HCT116 (cell line): ENCODE measurements at regions not wholly inside any gene's neighbourhood (a gene's known extent, or its start where the extent isn't known, plus 50 kb on each side); places are given as distances from the start of the nearest gene placed in this dataset.

Experiments
- ATAC-seq: fragments of 200-7000 bp; cut with Tn5 transposase; 2 replicates; pipeline ENCODE4 v1.9.1; 2020; ENCODE audit warnings: mild to moderate bottlenecking, moderate library complexity
- BruUV-seq: library from RNA; stranded (reverse); fragments of 400-500 nt; replicated peaks from 2 replicates; lab custom pipeline; 2021; lab: Mats Ljungman, UMichigan
- CTCF ChIA-PET: fragments of 300-600 bp; sonication (Branson Sonifier 250); formaldehyde crosslinking; loops from one replicate; lab custom pipeline; 2021; ENCODE audit warnings: antibody characterized with exemption; lab: Charles Lee
- POLR2A ChIA-PET: fragments of 300-600, 350-600 bp; sonication (Branson Sonifier 250); formaldehyde crosslinking; loops from one replicate; lab custom pipeline; 2021; ENCODE audit warnings: antibody characterized with exemption; lab: Charles Lee
- RAD21 ChIA-PET, 2 experiments: fragments of 300-600 bp; sonication (Branson Sonifier 250); formaldehyde crosslinking; loops; one replicate each; lab custom pipeline; 2023; ENCODE audit warnings: low total read pairs in 2 of 2; ENCODE audit not compliant: uncharacterized antibody in 2 of 2, unreplicated experiment in 2 of 2, low non-redundant PET in 1 of 2; lab: Charles Lee
- DNase-seq: peaks from one replicate; pipeline ENCODE4 v3.0.0-alpha.2; 2010; ENCODE audit warnings: low read depth, low spot score
- H2AFZ ChIP-seq: fragments of 200-600 bp; shearing (Covaris generic), sonication (generic); 2 replicates; pipeline ENCODE4 v1.6.1; 2017; ENCODE audit warnings: low read depth, mixed run types, mixed read lengths, antibody characterized with exemption, low read length; ENCODE audit not compliant: poor library complexity, severe bottlenecking
- H3K27ac ChIP-seq: 2 replicates; pipeline ENCODE4 v1.5.1; 2012; ENCODE audit warnings: low read depth, low read length
- H3K27me3 ChIP-seq: fragments of 200-600 bp; sonication (generic); 2 replicates; pipeline ENCODE4 v1.6.1; 2016; ENCODE audit warnings: mixed run types, low read length, mixed read lengths; ENCODE audit not compliant: insufficient read depth
- H3K36me3 ChIP-seq, 2 experiments: fragments of 200-500 bp in 1 of 2; fragments of 200-600 bp in 1 of 2; sonication (Bioruptor generic) in 1 of 2; sonication (generic) in 1 of 2; 2 replicates each; pipeline versions ENCODE4 v1.5.1 to v1.6.1; 2014 to 2016; ENCODE audit warnings: low read length in 2 of 2, inconsistent platforms in 1 of 2, mixed read lengths in 1 of 2, mixed run types in 1 of 2; ENCODE audit not compliant: insufficient read depth in 2 of 2, control insufficient read depth in 1 of 2
- H3K4me1 ChIP-seq, 2 experiments: fragments of 200-600 bp in 1 of 2; sonication (generic) in 1 of 2; 2 replicates each; pipeline versions ENCODE4 v1.5.1 to v1.6.1; 2012 to 2017; ENCODE audit warnings: low read length in 2 of 2, inconsistent platforms in 1 of 2, mild to moderate bottlenecking in 1 of 2, mixed read lengths in 1 of 2, mixed run types in 1 of 2, moderate library complexity in 1 of 2; ENCODE audit not compliant: insufficient read depth in 2 of 2, control insufficient read depth in 1 of 2
- H3K4me2 ChIP-seq: fragments of 200-600 bp; sonication (generic); 2 replicates; pipeline ENCODE4 v1.6.1; 2017; ENCODE audit warnings: mixed run types, low read length, mixed read lengths
- H3K4me3 ChIP-seq, 2 experiments: fragments of 200-600 bp in 1 of 2; sonication (generic) in 1 of 2; replicated peaks in 1 of 2; 2 replicates each; pipeline ENCODE4 v1.5.1; 2011 to 2016; ENCODE audit warnings: low read length in 2 of 2, control low read depth in 1 of 2, low read depth in 1 of 2, mild to moderate bottlenecking in 1 of 2, mixed read lengths in 1 of 2, mixed run types in 1 of 2
- H3K79me2 ChIP-seq: fragments of 200-600 bp; sonication (generic); 2 replicates; pipeline ENCODE4 v1.6.1; 2017; ENCODE audit warnings: mild to moderate bottlenecking, mixed run types, low read length, moderate library complexity, mixed read lengths; ENCODE audit not compliant: insufficient read depth
- H3K9ac ChIP-seq: fragments of 200-600 bp; sonication (generic); 2 replicates; pipeline ENCODE4 v1.6.1; 2016; ENCODE audit warnings: low read length, mixed read lengths
- H3K9me2 ChIP-seq: fragments of 200-600 bp; sonication (generic), shearing (Covaris generic); 2 replicates; pipeline ENCODE4 v1.6.1; 2017; ENCODE audit warnings: mixed run types, mild to moderate bottlenecking, moderate library complexity; ENCODE audit not compliant: insufficient read depth
- H3K9me3 ChIP-seq, 2 experiments: fragments of 200-500 bp in 1 of 2; fragments of 200-600 bp in 1 of 2; sonication (Bioruptor generic) in 1 of 2; sonication (generic) in 1 of 2; 2 replicates each; pipeline ENCODE4 v1.6.1; 2014 to 2017; ENCODE audit warnings: low read length in 2 of 2, mixed read lengths in 2 of 2, inconsistent platforms in 1 of 2, low read depth in 1 of 2, mild to moderate bottlenecking in 1 of 2, mixed run types in 1 of 2, moderate library complexity in 1 of 2; ENCODE audit not compliant: control insufficient read depth in 1 of 2, insufficient read depth in 1 of 2
- H4K20me1 ChIP-seq: fragments of 200-600 bp; sonication (generic), shearing (Covaris generic); 2 replicates; pipeline ENCODE4 v1.6.1; 2017; ENCODE audit warnings: mixed run types, mild to moderate bottlenecking, moderate library complexity; ENCODE audit not compliant: insufficient read depth
- CBX3 ChIP-seq: IDR thresholded peaks from 2 replicates; pipeline ENCODE4 v1.6.1; 2012; ENCODE audit warnings: low read depth
- CEBPB ChIP-seq: IDR thresholded peaks from 2 replicates; pipeline ENCODE4 v1.6.1; 2012; ENCODE audit warnings: low read depth
- EGR1 ChIP-seq: IDR thresholded peaks from 2 replicates; pipeline ENCODE4 v1.6.1; 2012; ENCODE audit warnings: low read depth
- EZH2 ChIP-seq: fragments of 200-600 bp; sonication (generic); IDR thresholded peaks from 2 replicates; pipeline ENCODE4 v1.6.1; 2017; ENCODE audit warnings: antibody characterized with exemption, mixed run types
- EZH2phosphoT487 ChIP-seq: fragments of 200-600 bp; IDR thresholded peaks from 2 replicates; pipeline ENCODE4 v1.6.1; 2018; ENCODE audit warnings: antibody characterized with exemption, borderline replicate concordance
- FOSL1 ChIP-seq: IDR thresholded peaks from 2 replicates; pipeline ENCODE4 v1.6.1; 2012; ENCODE audit warnings: low read depth
- JUND ChIP-seq: IDR thresholded peaks from 2 replicates; pipeline ENCODE4 v1.6.1; 2012
- POLR2A ChIP-seq: IDR thresholded peaks from 2 replicates; pipeline ENCODE4 v1.7.0; 2011; ENCODE audit warnings: borderline replicate concordance; ENCODE audit not compliant: insufficient read depth, insufficient read length; ENCODE audit errors: extremely low read depth
- POLR2AphosphoS5 ChIP-seq: IDR thresholded peaks from 2 replicates; pipeline ENCODE4 v1.6.1; 2011; ENCODE audit warnings: mild to moderate bottlenecking, low read depth, low read length, moderate library complexity
- SIN3A ChIP-seq: IDR thresholded peaks from 2 replicates; pipeline ENCODE4 v1.6.1; 2012; ENCODE audit warnings: low read depth
- SP1 ChIP-seq: IDR thresholded peaks from 2 replicates; pipeline ENCODE4 v1.6.1; 2012; ENCODE audit warnings: low read depth
- SRF ChIP-seq: IDR thresholded peaks from 2 replicates; pipeline ENCODE4 v1.6.1; 2012; ENCODE audit warnings: low read depth
- TCF7L2 ChIP-seq: IDR thresholded peaks from 2 replicates; pipeline ENCODE4 v1.7.0; 2011; ENCODE audit warnings: borderline replicate concordance, inconsistent platforms; ENCODE audit not compliant: insufficient read depth, insufficient read length; ENCODE audit errors: extremely low read depth
- YY1 ChIP-seq: IDR thresholded peaks from 2 replicates; pipeline ENCODE4 v1.6.1; 2011; ENCODE audit warnings: low read length, low read depth, moderate library complexity, mild to moderate bottlenecking; ENCODE audit not compliant: insufficient replicate concordance; ENCODE audit errors: extremely low read depth
- ZFX ChIP-seq: fragments of 450-650 bp; IDR thresholded peaks from 2 replicates; pipeline ENCODE4 v1.6.1; 2017
- intact Hi-C: fragments of 100-400 bp; cut with micrococcal nuclease; formaldehyde crosslinking; loops from 2 replicates; pipeline ENCODE4 v1.10.0; 2022
- TF ChIP-seq, protein P1 (sequence below): IDR thresholded peaks from 2 replicates; pipeline ENCODE4 v1.6.1; 2012
- TF ChIP-seq, protein P2 (sequence below): IDR thresholded peaks from 2 replicates; pipeline ENCODE4 v1.6.1; 2012; ENCODE audit warnings: low read depth
- TF ChIP-seq, protein P3 (sequence below): IDR thresholded peaks from 2 replicates; pipeline ENCODE4 v1.6.1; 2012
- TF ChIP-seq, protein P4 (sequence below), 3 experiments: fragments of 200-600 bp in 1 of 3; sonication (generic) in 1 of 3; IDR thresholded peaks in 2 of 3; conservative IDR thresholded peaks in 1 of 3; 2 replicates each; pipeline ENCODE4 v1.5.1; 2012 to 2017; ENCODE audit warnings: low read depth in 2 of 3, low read length in 2 of 3, antibody characterized with exemption in 1 of 3, borderline replicate concordance in 1 of 3, control low read depth in 1 of 3, mild to moderate bottlenecking in 1 of 3, mixed read lengths in 1 of 3, mixed run types in 1 of 3, moderate library complexity in 1 of 3; ENCODE audit not compliant: insufficient read depth in 1 of 3

DNA sequence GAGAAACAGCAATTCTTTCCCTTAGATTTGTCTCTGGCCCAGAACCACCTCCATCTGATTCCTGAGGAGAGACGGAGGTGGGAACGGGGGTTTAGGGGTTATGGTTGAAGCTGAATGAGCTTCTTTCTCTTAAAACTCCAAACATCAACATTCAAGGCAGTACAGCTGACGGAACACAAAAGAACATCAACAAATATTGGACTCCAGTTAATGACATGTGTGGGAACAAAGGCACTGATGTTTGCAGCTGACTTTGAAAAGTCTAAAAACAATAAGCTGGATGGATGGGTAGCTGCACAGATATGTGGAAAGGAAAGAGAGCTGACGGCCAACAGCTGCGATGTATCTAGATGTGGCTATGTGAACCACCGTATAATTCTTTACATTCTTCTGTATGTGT lies 256.5 kb downstream of the SOD2 start:
- no peak overlapping the region for H2AFZ ChIP-seq
- no peak overlapping the region for H3K4me3 ChIP-seq
- ATAC-seq = no peak
- no peaks in the 10 kb centered on the region for H4K20me1 ChIP-seq
- ChIA-PET CTCF (no interaction called here), POLR2A (no interaction called here), RAD21 (no interaction called here)
- no peaks in the 10 kb centered on the region for H3K36me3 ChIP-seq
- H3K27ac ChIP-seq = no peak overlapping the region
- H3K27me3 ChIP-seq = peaks cover 45% of the 10 kb centered on the region; the same call in 1 of the 2 replicates
- peaks cover 8 to 9% of the 10 kb centered on the region in 2 experiments; a peak in 2 of 4 replicates for H3K9me3 ChIP-seq
- intact Hi-C loops = no loop called here
- H3K9ac ChIP-seq = no peak overlapping the region
- no peaks in the 10 kb centered on the region for H3K4me1 ChIP-seq
- H3K79me2 ChIP-seq = no peaks in the 10 kb centered on the region
- TF ChIP-seq SP1 (no peak), JUND (no peak), FOSL1 (no peak), EGR1 (no peak), EZH2phosphoT487 (no peak), POLR2A (no peak), SIN3A (no peak), CBX3 (no peak), ZFX (no peak), EZH2 (no peak), YY1 (no peak), POLR2AphosphoS5 (no peak), SRF (no peak), TCF7L2 (no peak), CEBPB (no peak)
- TF ChIP-seq, protein P1, sequence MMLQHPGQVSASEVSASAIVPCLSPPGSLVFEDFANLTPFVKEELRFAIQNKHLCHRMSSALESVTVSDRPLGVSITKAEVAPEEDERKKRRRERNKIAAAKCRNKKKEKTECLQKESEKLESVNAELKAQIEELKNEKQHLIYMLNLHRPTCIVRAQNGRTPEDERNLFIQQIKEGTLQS = no peak
- TF ChIP-seq, protein P2, sequence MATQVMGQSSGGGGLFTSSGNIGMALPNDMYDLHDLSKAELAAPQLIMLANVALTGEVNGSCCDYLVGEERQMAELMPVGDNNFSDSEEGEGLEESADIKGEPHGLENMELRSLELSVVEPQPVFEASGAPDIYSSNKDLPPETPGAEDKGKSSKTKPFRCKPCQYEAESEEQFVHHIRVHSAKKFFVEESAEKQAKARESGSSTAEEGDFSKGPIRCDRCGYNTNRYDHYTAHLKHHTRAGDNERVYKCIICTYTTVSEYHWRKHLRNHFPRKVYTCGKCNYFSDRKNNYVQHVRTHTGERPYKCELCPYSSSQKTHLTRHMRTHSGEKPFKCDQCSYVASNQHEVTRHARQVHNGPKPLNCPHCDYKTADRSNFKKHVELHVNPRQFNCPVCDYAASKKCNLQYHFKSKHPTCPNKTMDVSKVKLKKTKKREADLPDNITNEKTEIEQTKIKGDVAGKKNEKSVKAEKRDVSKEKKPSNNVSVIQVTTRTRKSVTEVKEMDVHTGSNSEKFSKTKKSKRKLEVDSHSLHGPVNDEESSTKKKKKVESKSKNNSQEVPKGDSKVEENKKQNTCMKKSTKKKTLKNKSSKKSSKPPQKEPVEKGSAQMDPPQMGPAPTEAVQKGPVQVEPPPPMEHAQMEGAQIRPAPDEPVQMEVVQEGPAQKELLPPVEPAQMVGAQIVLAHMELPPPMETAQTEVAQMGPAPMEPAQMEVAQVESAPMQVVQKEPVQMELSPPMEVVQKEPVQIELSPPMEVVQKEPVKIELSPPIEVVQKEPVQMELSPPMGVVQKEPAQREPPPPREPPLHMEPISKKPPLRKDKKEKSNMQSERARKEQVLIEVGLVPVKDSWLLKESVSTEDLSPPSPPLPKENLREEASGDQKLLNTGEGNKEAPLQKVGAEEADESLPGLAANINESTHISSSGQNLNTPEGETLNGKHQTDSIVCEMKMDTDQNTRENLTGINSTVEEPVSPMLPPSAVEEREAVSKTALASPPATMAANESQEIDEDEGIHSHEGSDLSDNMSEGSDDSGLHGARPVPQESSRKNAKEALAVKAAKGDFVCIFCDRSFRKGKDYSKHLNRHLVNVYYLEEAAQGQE = no peak
- TF ChIP-seq, protein P3, sequence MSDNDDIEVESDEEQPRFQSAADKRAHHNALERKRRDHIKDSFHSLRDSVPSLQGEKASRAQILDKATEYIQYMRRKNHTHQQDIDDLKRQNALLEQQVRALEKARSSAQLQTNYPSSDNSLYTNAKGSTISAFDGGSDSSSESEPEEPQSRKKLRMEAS = no peak
- TF ChIP-seq, protein P4, sequence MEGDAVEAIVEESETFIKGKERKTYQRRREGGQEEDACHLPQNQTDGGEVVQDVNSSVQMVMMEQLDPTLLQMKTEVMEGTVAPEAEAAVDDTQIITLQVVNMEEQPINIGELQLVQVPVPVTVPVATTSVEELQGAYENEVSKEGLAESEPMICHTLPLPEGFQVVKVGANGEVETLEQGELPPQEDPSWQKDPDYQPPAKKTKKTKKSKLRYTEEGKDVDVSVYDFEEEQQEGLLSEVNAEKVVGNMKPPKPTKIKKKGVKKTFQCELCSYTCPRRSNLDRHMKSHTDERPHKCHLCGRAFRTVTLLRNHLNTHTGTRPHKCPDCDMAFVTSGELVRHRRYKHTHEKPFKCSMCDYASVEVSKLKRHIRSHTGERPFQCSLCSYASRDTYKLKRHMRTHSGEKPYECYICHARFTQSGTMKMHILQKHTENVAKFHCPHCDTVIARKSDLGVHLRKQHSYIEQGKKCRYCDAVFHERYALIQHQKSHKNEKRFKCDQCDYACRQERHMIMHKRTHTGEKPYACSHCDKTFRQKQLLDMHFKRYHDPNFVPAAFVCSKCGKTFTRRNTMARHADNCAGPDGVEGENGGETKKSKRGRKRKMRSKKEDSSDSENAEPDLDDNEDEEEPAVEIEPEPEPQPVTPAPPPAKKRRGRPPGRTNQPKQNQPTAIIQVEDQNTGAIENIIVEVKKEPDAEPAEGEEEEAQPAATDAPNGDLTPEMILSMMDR (IDR thresholded peaks at IDR 0.05 in 2 of 3, conservative IDR thresholded peaks at IDR 0.05 in 1 of 3; ENCODE audit: borderline replicate concordance in 1 of 3, insufficient read depth in 1 of 3, low read depth in 2 of 3, low read length in 2 of 3) = no peak
- H3K4me2 ChIP-seq = no peak overlapping the region
- no TSS peak for BruUV-seq
- DNase-seq = no peak
- no peaks in the 10 kb centered on the region for H3K9me2 ChIP-seq
